GM12878 (cell line): ENCODE measurements at regions not wholly inside any gene's neighbourhood (a gene's known extent, or its start where the extent isn't known, plus 50 kb on each side); places are given as distances from the start of the nearest gene placed in this dataset.

Source experiments
- BCLAF1 ChIP-seq: fragments of 450-650 bp; IDR thresholded peaks from 2 replicates; pipeline ENCODE4 v1.6.1; 2017; ENCODE audit warnings: antibody characterized with exemption, mild to moderate bottlenecking, moderate library complexity
- ETV6 ChIP-seq, 2 experiments: fragments of 450-650 bp in 1 of 2; IDR thresholded peaks in 1 of 2; conservative IDR thresholded peaks in 1 of 2; 2 replicates each; pipeline ENCODE4 v1.6.1; 2014; ENCODE audit warnings: antibody characterized with exemption in 1 of 2, borderline replicate concordance in 1 of 2, low read depth in 1 of 2, mild to moderate bottlenecking in 1 of 2, moderate library complexity in 1 of 2
- HDAC2 ChIP-seq: fragments of 200-600 bp; sonication (generic); IDR thresholded peaks from 2 replicates; pipeline ENCODE4 v1.6.1; 2017
- IKZF1 ChIP-seq: fragments of 450-650 bp; conservative IDR thresholded peaks from 2 replicates; pipeline ENCODE4 v1.6.1; 2017; ENCODE audit warnings: antibody characterized with exemption, mild to moderate bottlenecking
- NBN ChIP-seq: fragments of 450-650 bp; IDR thresholded peaks from 2 replicates; pipeline ENCODE4 v1.6.1; 2016
- NFIC ChIP-seq: IDR thresholded peaks from 2 replicates; pipeline ENCODE4 v1.6.1; 2012; ENCODE audit warnings: low read depth, mild to moderate bottlenecking, inconsistent platforms, low read length, moderate library complexity
- NFXL1 ChIP-seq: fragments of 450-650 bp; IDR thresholded peaks from 2 replicates; pipeline ENCODE4 v1.6.1; 2017; ENCODE audit warnings: antibody characterized with exemption, mild to moderate bottlenecking, borderline replicate concordance
- PAX8 ChIP-seq: fragments of 450-650 bp; IDR thresholded peaks from 2 replicates; pipeline ENCODE4 v1.6.1; 2017; ENCODE audit warnings: mild to moderate bottlenecking, moderate library complexity
- PBX3 ChIP-seq: IDR thresholded peaks from 2 replicates; pipeline ENCODE4 v1.6.1; 2011; ENCODE audit warnings: mild to moderate bottlenecking, low read depth, low read length, moderate library complexity; ENCODE audit not compliant: insufficient replicate concordance
- PML ChIP-seq: IDR thresholded peaks from 2 replicates; pipeline ENCODE4 v1.6.1; 2012; ENCODE audit warnings: low read length, inconsistent platforms
- POLR2A ChIP-seq: IDR thresholded peaks from 2 replicates; pipeline ENCODE4 v1.6.1; 2011; ENCODE audit warnings: low read depth, mild to moderate bottlenecking, low read length
- PRDM15 ChIP-seq: fragments of 450-650 bp; formaldehyde crosslinking; IDR thresholded peaks from 2 replicates; pipeline ENCODE4 v1.4.0; 2020; ENCODE audit warnings: mild to moderate bottlenecking, moderate library complexity
- REST ChIP-seq: IDR thresholded peaks from 2 replicates; pipeline ENCODE4 v1.6.1; 2012; ENCODE audit warnings: mild to moderate bottlenecking, low read depth, low read length
- SMAD1 ChIP-seq: fragments of 450-650 bp; IDR thresholded peaks from 2 replicates; pipeline ENCODE4 v1.6.1; 2018; ENCODE audit warnings: mild to moderate bottlenecking, low read depth; ENCODE audit not compliant: partially characterized antibody
- SMAD5 ChIP-seq: IDR thresholded peaks from 2 replicates; pipeline ENCODE4 v1.6.1; 2016; ENCODE audit warnings: antibody characterized with exemption, low read depth
- SMARCA5 ChIP-seq: fragments of 450-650 bp; IDR thresholded peaks from 2 replicates; pipeline ENCODE4 v1.6.1; 2017; ENCODE audit warnings: mild to moderate bottlenecking
- SRF ChIP-seq, 2 experiments: IDR thresholded peaks; 2 replicates each; pipeline ENCODE4 v1.6.1; 2011; ENCODE audit warnings: low read depth in 2 of 2, low read length in 2 of 2, mild to moderate bottlenecking in 1 of 2, moderate library complexity in 1 of 2
- STAT3 ChIP-seq: IDR thresholded peaks from 2 replicates; pipeline ENCODE4 v1.6.1; 2011; ENCODE audit warnings: low read depth, low read length, improper control_type of control experiment
- SUPT20H ChIP-seq: IDR thresholded peaks from 2 replicates; pipeline ENCODE4 v1.6.1; 2011; ENCODE audit warnings: low read depth, mild to moderate bottlenecking, low read length, moderate library complexity, borderline replicate concordance; ENCODE audit not compliant: control insufficient read depth
- TCF7 ChIP-seq: IDR thresholded peaks from 2 replicates; pipeline ENCODE4 v1.6.1; 2014; ENCODE audit warnings: antibody characterized with exemption, borderline replicate concordance
- WRNIP1 ChIP-seq: IDR thresholded peaks from 2 replicates; pipeline ENCODE4 v1.6.1; 2011; ENCODE audit warnings: low read depth, low read length, improper control_type of control experiment, borderline replicate concordance

- TF ChIP-seq PBX3 (no peak), SMAD1 (no peak), SUPT20H (no peak), PML (peak; percentile 40; the same call in 1 of the 2 replicates), NFIC (peak; percentile 76), WRNIP1 (no peak), REST (no peak), SMARCA5 (no peak), ETV6 (conservative IDR thresholded peaks at IDR 0.05 in 1 of 2, IDR thresholded peaks at IDR 0.05 in 1 of 2; ENCODE audit: borderline replicate concordance in 1 of 2, low read depth in 1 of 2) (no peak), SRF (IDR thresholded peaks at IDR 0.05; ENCODE audit: low read depth in 2 of 2, low read length in 2 of 2) (no peak), PRDM15 (CRISPR knock-in tag) (no peak), NBN (no peak), IKZF1 (no peak), PAX8 (no peak), HDAC2 (no peak), NFXL1 (no peak), SMAD5 (no peak), STAT3 (no peak), TCF7 (no peak), POLR2A (no peak), BCLAF1 (no peak)
These were observed 409.0 kb downstream of the CDC14C start (continued) for GRCh38 chr7:49333180-49333881.
